GM12878 (cell line): ENCODE measurements at regions not wholly inside any gene's neighbourhood (a gene's known extent, or its start where the extent isn't known, plus 50 kb on each side); places are given as distances from the start of the nearest gene placed in this dataset.

Experiments
- ATAC-seq: fragments of 200-7000 bp; cut with Tn5 transposase; 3 replicates; pipeline ENCODE4 v1.9.1; 2020; ENCODE audit warnings: mild to moderate bottlenecking, moderate library complexity
- BruUV-seq: library from RNA; stranded (reverse); fragments of 400-500 nt; replicated peaks from 2 replicates; lab custom pipeline; 2021; lab: Mats Ljungman, UMichigan
- CTCF ChIA-PET: fragments of 300-600 bp; sonication (Branson Sonifier 250); formaldehyde crosslinking; extraction: SDS; loops from one replicate; lab custom pipeline; 2021; ENCODE audit warnings: inconsistent platforms; lab: Yijun Ruan, JAX
- POLR2A ChIA-PET: fragments of 350-600 bp; formaldehyde crosslinking; extraction: SDS; loops from one replicate; lab custom pipeline; 2021; ENCODE audit warnings: inconsistent platforms; lab: Charles Lee
- RAD21 ChIA-PET: fragments of 300-600 bp; sonication (Branson Sonifier 250); formaldehyde crosslinking; loops from one replicate; lab custom pipeline; 2023; ENCODE audit warnings: antibody characterized with exemption; ENCODE audit not compliant: unreplicated experiment; lab: Charles Lee
- SMC1A ChIA-PET: fragments of 300-600 bp; sonication (Branson Sonifier 250); formaldehyde crosslinking; loops from one replicate; lab custom pipeline; 2023; ENCODE audit not compliant: unreplicated experiment, uncharacterized antibody; lab: Charles Lee
- DNase-seq: peaks from one replicate; pipeline ENCODE4 v3.0.0-alpha.2; 2011; ENCODE audit warnings: low read depth, low spot score
- FAIRE-seq: peaks from 3 replicates; lab custom pipeline; 2011; peaks lifted over from hg19 to GRCh38; lab: Jason Lieb, UNC
- H2AFZ ChIP-seq: 2 replicates; pipeline ENCODE4 v1.6.0; 2011; ENCODE audit warnings: low read depth, low read length, control low read depth; ENCODE audit not compliant: control insufficient read depth
- H3K27ac ChIP-seq: 2 replicates; pipeline ENCODE4 v1.5.1; 2011; ENCODE audit warnings: control low read depth; ENCODE audit not compliant: control insufficient read depth, insufficient read depth
- H3K27me3 ChIP-seq, 2 experiments: replicated peaks in 1 of 2; 2 replicates each; pipeline versions ENCODE4 v1.6.0 to v1.6.1; 2011; ENCODE audit warnings: low read length in 1 of 2; ENCODE audit not compliant: control insufficient read depth in 2 of 2, insufficient read depth in 2 of 2
- H3K36me3 ChIP-seq, 2 experiments: 2 replicates each; pipeline ENCODE4 v1.5.1; 2011; ENCODE audit warnings: low read length in 1 of 2; ENCODE audit not compliant: control insufficient read depth in 2 of 2, insufficient read depth in 2 of 2
- H3K4me1 ChIP-seq: 2 replicates; pipeline ENCODE4 v1.6.1; 2011; ENCODE audit warnings: mild to moderate bottlenecking, low read length, moderate library complexity, mixed read lengths; ENCODE audit not compliant: control insufficient read depth, insufficient read depth
- H3K4me2 ChIP-seq: 2 replicates; pipeline ENCODE4 v1.6.0; 2011; ENCODE audit warnings: control low read depth; ENCODE audit not compliant: control insufficient read depth, insufficient read depth
- H3K4me3 ChIP-seq: fragments of 200-600 bp; sonication (generic); 2 replicates; pipeline ENCODE4 v1.5.1; 2016
- H3K79me2 ChIP-seq: 2 replicates; pipeline ENCODE4 v1.6.0; 2011; ENCODE audit warnings: low read length; ENCODE audit not compliant: control insufficient read depth, insufficient read depth
- H3K9ac ChIP-seq: 2 replicates; pipeline ENCODE4 v1.8.0; 2011; ENCODE audit warnings: low read length, control low read depth, mixed read lengths; ENCODE audit not compliant: control insufficient read depth, insufficient read depth
- H3K9me3 ChIP-seq: replicated peaks from 3 replicates; pipeline ENCODE4 v1.5.1; 2011; ENCODE audit warnings: mild to moderate bottlenecking, low read length; ENCODE audit not compliant: control insufficient read depth, insufficient read depth
- H4K20me1 ChIP-seq: 2 replicates; pipeline ENCODE4 v1.6.0; 2011; ENCODE audit not compliant: control insufficient read depth, insufficient read depth
- EP300 ChIP-seq, 2 experiments: fragments of 150-350 bp in 1 of 2; IDR thresholded peaks; 2 replicates each; pipeline ENCODE4 v1.6.1; 2011 to 2012; ENCODE audit warnings: low read depth in 2 of 2, low read length in 2 of 2, borderline replicate concordance in 1 of 2, improper control_type of control experiment in 1 of 2, inconsistent platforms in 1 of 2; ENCODE audit not compliant: control insufficient read depth in 1 of 2
- ETV6 ChIP-seq, 2 experiments: fragments of 450-650 bp in 1 of 2; IDR thresholded peaks in 1 of 2; conservative IDR thresholded peaks in 1 of 2; 2 replicates each; pipeline ENCODE4 v1.6.1; 2014; ENCODE audit warnings: antibody characterized with exemption in 1 of 2, borderline replicate concordance in 1 of 2, low read depth in 1 of 2, mild to moderate bottlenecking in 1 of 2, moderate library complexity in 1 of 2
- NFIC ChIP-seq: IDR thresholded peaks from 2 replicates; pipeline ENCODE4 v1.6.1; 2012; ENCODE audit warnings: low read depth, mild to moderate bottlenecking, inconsistent platforms, low read length, moderate library complexity
- YY1 ChIP-seq: IDR thresholded peaks from 2 replicates; pipeline ENCODE4 v1.6.1; 2011; ENCODE audit warnings: low read depth, mild to moderate bottlenecking, low read length
- ZBED1 ChIP-seq: IDR thresholded peaks from 2 replicates; pipeline ENCODE4 v1.6.1; 2016; ENCODE audit warnings: borderline replicate concordance
- WGBS: methylation state at CpG from one replicate; pipeline ENCODE4 v1.1.6; 2016; ENCODE audit warnings: low lambda C conversion rate; ENCODE audit not compliant: insufficient replicate concordance, insufficient coverage; ENCODE audit errors: missing lambda C conversion rate; 5-methylcytosine and 5-hydroxymethylcytosine counted together
- in situ Hi-C: fragments of 300-500 bp; cut with MboI; formaldehyde crosslinking; loops from 9 replicates; pipeline ENCODE4 v1.14.3; 2018; ENCODE audit warnings: mixed read lengths
- intact Hi-C: fragments of 100-400 bp; cut with micrococcal nuclease; formaldehyde crosslinking; loops from one replicate; pipeline ENCODE4 v1.14.2; 2022; ENCODE audit not compliant: unreplicated experiment
- TF ChIP-seq, protein P1 (sequence below): IDR thresholded peaks from 2 replicates; pipeline ENCODE4 v1.6.1; 2012; ENCODE audit warnings: low read depth, low read length, improper control_type of control experiment
- TF ChIP-seq, protein P2 (sequence below): fragments of 450-650 bp; IDR thresholded peaks from 2 replicates; pipeline ENCODE4 v1.6.1; 2017; ENCODE audit warnings: mild to moderate bottlenecking

DNA sequence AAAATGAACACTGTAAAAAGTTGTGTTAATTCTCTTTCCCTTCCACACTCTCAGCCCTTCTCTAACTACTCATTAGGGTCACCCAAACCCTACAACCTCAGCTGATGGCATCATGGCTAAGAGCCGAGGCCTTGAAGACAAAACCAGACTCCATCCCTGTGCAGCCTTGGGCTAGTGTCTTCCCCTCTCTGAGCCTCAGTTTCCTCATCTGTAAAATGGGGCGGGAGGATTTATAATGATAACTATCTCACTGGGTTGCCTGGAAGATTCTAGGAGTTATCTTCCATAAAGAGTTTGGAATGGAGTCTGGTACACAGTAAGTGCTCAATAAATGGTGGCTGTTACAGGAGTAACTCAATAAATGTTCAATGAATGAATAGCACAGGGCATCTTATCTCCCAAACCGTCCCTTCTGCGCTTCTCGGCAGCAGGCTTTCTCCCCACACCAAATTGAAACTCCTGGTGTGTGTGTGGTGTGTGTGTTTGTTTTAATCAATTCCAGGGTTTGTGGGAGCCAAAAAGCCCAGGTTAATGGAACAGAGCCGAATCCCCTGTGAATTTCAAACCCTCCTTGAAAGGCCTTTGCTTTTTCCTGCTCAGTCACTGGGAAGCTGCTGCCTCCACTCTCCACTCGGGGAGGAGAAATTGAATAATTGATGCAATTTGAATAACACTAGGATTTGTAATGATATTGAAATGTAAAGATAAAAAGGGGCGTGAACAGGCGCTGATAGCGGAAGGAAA, 61.2 kb upstream of the FAM222A start:
- ChIA-PET SMC1A (no interaction called here), RAD21 (no interaction called here), CTCF (no interaction called here), POLR2A (no interaction called here)
- FAIRE-seq (no peak), ATAC-seq (no peak), DNase-seq (no peak)
- H3K9me3 ChIP-seq: no peaks in the 10 kb centered on the region
- no peak overlapping the region for H3K4me2 ChIP-seq
- no peaks in the 10 kb centered on the region for H4K20me1 ChIP-seq
- H2AFZ ChIP-seq: no peak overlapping the region
- WGBS: 49% methylated on average over 10 of the region's 10 CpGs
- no peak overlapping the region for H3K4me3 ChIP-seq
- H3K79me2 ChIP-seq: no peaks in the 10 kb centered on the region
- intact Hi-C loops (no loop called here), in situ Hi-C loops (no loop called here)
- H3K9ac ChIP-seq: no peak overlapping the region
- peaks cover 0 to 2% of the 10 kb centered on the region in 2 experiments; a peak in 1 of 4 replicates for H3K27me3 ChIP-seq
- no peaks in the 10 kb centered on the region for H3K4me1 ChIP-seq
- no TSS peak for BruUV-seq
- H3K27ac ChIP-seq: no peak overlapping the region
- TF ChIP-seq, protein P1, sequence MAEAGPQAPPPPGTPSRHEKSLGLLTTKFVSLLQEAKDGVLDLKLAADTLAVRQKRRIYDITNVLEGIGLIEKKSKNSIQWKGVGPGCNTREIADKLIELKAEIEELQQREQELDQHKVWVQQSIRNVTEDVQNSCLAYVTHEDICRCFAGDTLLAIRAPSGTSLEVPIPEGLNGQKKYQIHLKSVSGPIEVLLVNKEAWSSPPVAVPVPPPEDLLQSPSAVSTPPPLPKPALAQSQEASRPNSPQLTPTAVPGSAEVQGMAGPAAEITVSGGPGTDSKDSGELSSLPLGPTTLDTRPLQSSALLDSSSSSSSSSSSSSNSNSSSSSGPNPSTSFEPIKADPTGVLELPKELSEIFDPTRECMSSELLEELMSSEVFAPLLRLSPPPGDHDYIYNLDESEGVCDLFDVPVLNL: no peak
- TF ChIP-seq ZBED1 (no peak), EP300 (IDR thresholded peaks at IDR 0.05; ENCODE audit: borderline replicate concordance in 1 of 2, control insufficient read depth in 1 of 2, low read depth in 2 of 2, low read length in 2 of 2) (no peak), YY1 (no peak), ETV6 (conservative IDR thresholded peaks at IDR 0.05 in 1 of 2, IDR thresholded peaks at IDR 0.05 in 1 of 2; ENCODE audit: borderline replicate concordance in 1 of 2, low read depth in 1 of 2) (no peak), NFIC (no peak)
- TF ChIP-seq, protein P2, sequence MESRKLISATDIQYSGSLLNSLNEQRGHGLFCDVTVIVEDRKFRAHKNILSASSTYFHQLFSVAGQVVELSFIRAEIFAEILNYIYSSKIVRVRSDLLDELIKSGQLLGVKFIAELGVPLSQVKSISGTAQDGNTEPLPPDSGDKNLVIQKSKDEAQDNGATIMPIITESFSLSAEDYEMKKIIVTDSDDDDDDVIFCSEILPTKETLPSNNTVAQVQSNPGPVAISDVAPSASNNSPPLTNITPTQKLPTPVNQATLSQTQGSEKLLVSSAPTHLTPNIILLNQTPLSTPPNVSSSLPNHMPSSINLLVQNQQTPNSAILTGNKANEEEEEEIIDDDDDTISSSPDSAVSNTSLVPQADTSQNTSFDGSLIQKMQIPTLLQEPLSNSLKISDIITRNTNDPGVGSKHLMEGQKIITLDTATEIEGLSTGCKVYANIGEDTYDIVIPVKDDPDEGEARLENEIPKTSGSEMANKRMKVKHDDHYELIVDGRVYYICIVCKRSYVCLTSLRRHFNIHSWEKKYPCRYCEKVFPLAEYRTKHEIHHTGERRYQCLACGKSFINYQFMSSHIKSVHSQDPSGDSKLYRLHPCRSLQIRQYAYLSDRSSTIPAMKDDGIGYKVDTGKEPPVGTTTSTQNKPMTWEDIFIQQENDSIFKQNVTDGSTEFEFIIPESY: no peak
- H3K36me3 ChIP-seq: no peaks in the 10 kb centered on the region
